IgD-negative memory B cell (primary cell): ENCODE measurements at regions not wholly inside any gene's neighbourhood (a gene's known extent, or its start where the extent isn't known, plus 50 kb on each side); places are given as distances from the start of the nearest gene placed in this dataset.
A peak's percentile ranks its signal among the peaks of the same experiment; 100 is the strongest.
"Not testable (repeated sequence)": the region's sequence is repeated elsewhere in the genome, so short reads cannot be mapped to it uniquely, and the experiment has no call there.

Source experiments
- H3K27ac Mint-ChIP-seq, 3 donors: one replicate each; pipeline ENCODE4 v1.8.0; 2020 to 2022; ENCODE audit warnings: mild to moderate bottlenecking in 3 of 3, mixed read lengths in 3 of 3, moderate library complexity in 1 of 3
- H3K27me3 Mint-ChIP-seq: one replicate; pipeline ENCODE4 v1.8.0; 2021; ENCODE audit warnings: mixed read lengths
- H3K36me3 Mint-ChIP-seq: one replicate; pipeline ENCODE4 v1.8.0; 2020; ENCODE audit warnings: mild to moderate bottlenecking, mixed read lengths
- H3K4me1 Mint-ChIP-seq, 3 donors: one replicate each; pipeline ENCODE4 v1.8.0; 2020 to 2022; ENCODE audit warnings: mixed read lengths in 3 of 3, mild to moderate bottlenecking in 1 of 3
- H3K4me3 Mint-ChIP-seq, 4 donors: one replicate each; pipeline ENCODE4 v1.8.0; 2020 to 2022; ENCODE audit warnings: mild to moderate bottlenecking in 4 of 4, mixed read lengths in 4 of 4, moderate library complexity in 3 of 4
- H3K9me3 Mint-ChIP-seq, 3 donors: one replicate each; pipeline ENCODE4 v1.8.0; 2020 to 2021; ENCODE audit warnings: mixed read lengths in 3 of 3, mild to moderate bottlenecking in 1 of 3

DNA sequence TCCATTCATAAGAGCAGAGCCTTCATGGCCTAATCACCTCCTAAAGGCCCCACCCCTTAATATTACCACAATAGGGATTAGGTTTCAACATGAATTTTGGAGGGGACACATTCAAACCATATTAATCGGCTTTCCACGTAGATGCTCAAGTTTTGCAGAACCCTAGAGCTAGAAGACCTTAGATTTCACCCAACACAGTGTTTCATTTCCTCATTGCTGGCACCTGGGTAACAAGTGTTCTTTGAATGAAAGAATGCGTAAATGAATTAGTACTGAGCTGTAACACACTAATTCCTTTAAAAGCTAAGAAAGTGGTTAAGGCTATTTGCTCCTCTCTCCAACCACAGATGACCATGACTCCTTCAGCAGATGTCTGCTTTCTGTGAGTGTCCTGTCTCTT, 252.5 kb downstream of the SMAD2 start:
- H3K27ac Mint-ChIP-seq, result no peak overlapping the region

DNA sequence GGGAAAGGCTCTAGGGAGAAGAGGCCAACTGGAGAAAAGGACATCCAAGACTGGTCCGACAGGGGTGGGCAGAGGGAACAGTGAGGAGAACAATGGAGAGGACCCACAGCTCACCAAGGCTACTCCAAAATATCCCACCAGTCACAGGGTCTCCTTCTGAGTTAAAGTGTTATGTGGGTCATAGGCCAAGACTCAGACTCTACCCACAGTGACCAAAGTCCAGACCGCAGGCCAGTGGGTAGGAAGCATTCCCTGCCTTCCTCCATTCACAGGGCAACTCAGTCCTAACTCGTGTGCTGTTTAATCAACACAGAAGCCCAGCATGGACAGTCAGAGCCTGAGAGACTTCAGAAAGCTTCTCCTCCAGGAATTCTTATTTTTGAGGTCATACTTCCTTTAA, 260.6 kb downstream of the SMAD2 start:
- peaks cover 1% of the 10 kb centered on the region for H3K27me3 Mint-ChIP-seq
- H3K4me3 Mint-ChIP-seq, result no peak overlapping the region
- H3K36me3 Mint-ChIP-seq, result no peaks in the 10 kb centered on the region
- no peaks in the 10 kb centered on the region for H3K4me1 Mint-ChIP-seq
- peaks cover 0 to 2% (median 0%) of the 10 kb centered on the region in 3 donors for H3K9me3 Mint-ChIP-seq
- no peak overlapping the region for H3K27ac Mint-ChIP-seq

More for the DNA sequence above, 252.5 kb downstream of the SMAD2 start:
- Mint-ChIP-seq H3K4me1 (peaks cover 19 to 46% (median 43%) of the 10 kb centered on the region in 3 donors), H3K27me3 (no peaks in the 10 kb centered on the region), H3K9me3 (no peaks in the 10 kb centered on the region), H3K4me3 (peak overlapping the region in 2 of 4 donors; percentile 6 to 47), H3K36me3 (no peaks in the 10 kb centered on the region)

DNA sequence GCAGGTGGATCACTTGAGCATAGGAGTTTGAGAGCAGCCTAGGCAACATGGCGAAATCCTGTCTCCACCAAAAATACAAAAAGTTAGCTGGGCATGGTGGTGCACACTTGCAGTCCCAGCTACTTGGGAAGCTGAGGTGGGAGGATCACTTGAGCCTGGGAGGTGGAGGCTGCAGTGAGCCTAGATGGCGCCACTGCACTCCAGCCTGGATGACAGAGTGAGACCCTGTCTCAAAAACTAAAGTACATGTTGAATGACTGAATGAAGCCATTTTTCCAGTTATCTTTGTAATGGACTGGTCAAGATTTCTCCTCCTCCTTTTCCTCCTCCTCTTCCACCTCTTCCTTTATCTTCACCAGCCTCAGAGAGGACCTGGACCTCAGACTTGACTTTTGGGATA, 272.0 kb downstream of the SMAD2 start:
- no peak overlapping the region for H3K4me3 Mint-ChIP-seq
- peaks cover 3 to 6% (median 5%) of the 10 kb centered on the region in 3 donors for H3K9me3 Mint-ChIP-seq
- peaks cover 4% of the 10 kb centered on the region for H3K27me3 Mint-ChIP-seq
- no peaks in the 10 kb centered on the region for H3K36me3 Mint-ChIP-seq
- H3K4me1 Mint-ChIP-seq, result peaks cover 0 to 3% (median 0%) of the 10 kb centered on the region in 3 donors
- H3K27ac Mint-ChIP-seq, result no peak overlapping the region

DNA sequence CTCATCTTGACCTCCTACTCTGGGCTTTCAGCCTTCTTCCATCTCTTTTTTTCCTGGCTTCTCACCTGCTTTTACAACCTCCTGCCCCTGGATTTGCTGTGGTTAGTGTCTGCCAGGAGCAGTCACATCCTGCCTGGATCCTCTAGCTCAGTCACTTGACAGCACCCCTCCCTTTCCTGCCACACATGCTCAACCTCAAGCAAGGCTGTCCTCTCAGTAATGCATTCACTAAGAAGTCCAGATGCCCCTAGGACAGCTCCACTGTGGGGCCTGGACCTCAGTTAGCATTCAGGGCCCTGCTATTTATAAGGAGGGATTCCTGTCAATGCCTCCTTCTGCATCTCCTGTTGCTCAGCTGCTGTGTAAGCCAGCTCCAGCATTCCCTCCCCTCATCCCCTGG, 275.5 kb downstream of the SMAD2 start:
- Mint-ChIP-seq H3K4me1 (peaks cover 0 to 1% (median 0%) of the 10 kb centered on the region in 3 donors), H3K9me3 (peaks cover 3 to 4% (median 4%) of the 10 kb centered on the region in 3 donors), H3K27ac (no peak overlapping the region), H3K27me3 (peaks cover 4% of the 10 kb centered on the region), H3K36me3 (no peaks in the 10 kb centered on the region), H3K4me3 (no peak overlapping the region)

DNA sequence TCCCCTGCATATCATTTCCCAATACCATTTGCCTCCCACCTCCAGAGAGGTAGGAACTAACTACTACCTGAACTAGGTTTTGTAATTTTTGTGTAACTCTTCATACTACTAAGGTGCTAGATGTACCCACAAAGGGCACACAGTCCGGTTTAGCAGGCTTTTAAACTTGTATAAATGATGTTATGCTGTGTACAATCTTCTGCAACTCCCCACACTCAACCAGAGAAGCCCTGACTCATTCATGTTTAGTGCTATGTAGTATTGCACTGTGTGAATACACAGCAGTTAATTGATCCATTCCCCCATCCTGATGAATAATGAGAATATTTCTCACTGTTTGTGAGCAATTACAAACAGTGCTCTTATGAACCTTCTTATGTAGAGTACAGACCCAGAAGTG, 285.6 kb downstream of the SMAD2 start:
- no peaks in the 10 kb centered on the region for H3K36me3 Mint-ChIP-seq

DNA sequence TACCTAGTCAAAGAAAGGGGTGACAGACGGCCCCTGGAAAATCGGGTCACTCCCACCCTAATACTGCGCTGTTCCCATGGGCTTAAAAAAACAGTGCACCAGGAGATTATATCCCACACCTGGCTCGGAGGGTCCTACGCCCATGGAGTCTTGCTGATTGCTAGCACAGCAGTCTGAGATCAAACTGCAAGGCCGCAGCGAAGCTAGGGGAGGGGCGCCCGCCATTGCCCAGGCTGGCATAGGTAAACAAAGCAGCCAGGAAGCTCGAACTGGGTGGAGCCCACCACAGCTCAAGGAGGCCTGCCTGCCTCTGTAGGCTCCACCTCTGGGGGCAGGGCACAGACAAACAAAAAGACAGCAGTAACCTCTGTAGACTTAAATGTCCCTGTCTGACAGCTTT, 292.9 kb downstream of the SMAD2 start:
- H3K27me3 Mint-ChIP-seq, H3K27ac Mint-ChIP-seq, H3K4me1 Mint-ChIP-seq, H3K9me3 Mint-ChIP-seq, H3K36me3 Mint-ChIP-seq: not testable (repeated sequence)
- H3K4me3 Mint-ChIP-seq, result peak overlapping the region in 1 of 4 donors; percentile 1

More for the DNA sequence above, 285.6 kb downstream of the SMAD2 start:
- H3K27ac Mint-ChIP-seq, result peak overlapping the region in 1 of 3 donors; percentile 55
- H3K4me1 Mint-ChIP-seq, result peaks cover 0 to 6% (median 5%) of the 10 kb centered on the region in 3 donors
- H3K27me3 Mint-ChIP-seq, result no peaks in the 10 kb centered on the region
- H3K9me3 Mint-ChIP-seq, result no peaks in the 10 kb centered on the region
- no peak overlapping the region for H3K4me3 Mint-ChIP-seq

DNA sequence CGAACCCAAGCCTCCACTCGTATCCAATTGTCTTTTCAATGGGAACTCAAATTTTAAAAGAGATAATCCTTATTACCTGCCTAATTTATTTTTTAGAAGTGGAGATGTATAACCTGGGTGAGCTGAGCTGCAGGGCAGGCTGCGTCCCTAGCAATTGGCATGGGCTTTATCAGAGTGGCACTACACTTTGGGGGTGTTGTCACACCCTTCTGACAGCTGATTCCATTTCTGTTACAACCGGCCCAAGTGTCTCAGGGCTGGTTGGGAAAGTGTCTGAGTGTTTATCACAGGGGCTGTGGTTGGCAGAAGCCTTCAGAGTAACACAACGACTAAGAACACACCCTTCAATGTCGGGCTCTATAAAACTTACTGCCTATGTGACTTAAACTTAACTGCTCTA, 295.0 kb downstream of the SMAD2 start:
- no peaks in the 10 kb centered on the region for H3K36me3 Mint-ChIP-seq
- H3K9me3 Mint-ChIP-seq, result peaks cover 0 to 4% (median 0%) of the 10 kb centered on the region in 3 donors
- H3K27me3 Mint-ChIP-seq, result peaks cover 3% of the 10 kb centered on the region
- peaks cover 0 to 2% (median 0%) of the 10 kb centered on the region in 3 donors for H3K4me1 Mint-ChIP-seq
- no peak overlapping the region for H3K27ac Mint-ChIP-seq
- no peak overlapping the region for H3K4me3 Mint-ChIP-seq

DNA sequence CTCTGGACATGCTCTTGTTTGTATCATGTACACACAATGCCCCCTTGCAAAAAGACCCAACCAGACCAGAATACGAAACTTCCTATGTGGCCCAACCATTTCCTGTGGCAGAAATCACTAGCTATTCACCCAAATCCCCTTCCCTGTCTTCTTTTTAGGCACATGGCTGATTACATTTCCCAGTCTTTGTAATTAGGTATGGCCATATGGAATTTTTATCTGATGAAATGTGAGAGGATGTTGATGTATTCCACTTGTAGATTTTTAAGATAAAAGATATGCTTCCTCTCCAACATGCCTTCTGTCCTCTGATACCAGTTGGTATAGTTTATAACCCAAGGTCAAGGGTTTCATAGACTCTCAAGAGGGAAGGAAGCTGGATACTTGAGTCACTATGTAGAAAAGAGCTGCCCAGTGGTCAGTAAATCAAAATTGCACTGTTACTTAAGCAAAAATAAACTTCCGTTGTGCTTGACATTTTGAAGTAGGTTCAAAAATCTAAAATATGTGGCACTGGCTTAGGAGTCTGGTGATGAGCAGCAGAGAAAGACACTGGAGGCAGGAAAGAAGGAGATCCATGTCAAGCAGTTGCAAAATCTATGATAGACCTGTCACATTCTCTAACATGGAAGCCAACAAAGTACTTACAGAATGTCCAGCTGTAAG, 297.4 kb downstream of the SMAD2 start:
- Mint-ChIP-seq H3K4me1 (peaks cover 0 to 2% (median 0%) of the 10 kb centered on the region in 3 donors), H3K27me3 (peaks cover 3% of the 10 kb centered on the region), H3K36me3 (no peaks in the 10 kb centered on the region), H3K4me3 (no peak overlapping the region), H3K9me3 (peaks cover 0 to 6% (median 0%) of the 10 kb centered on the region in 3 donors), H3K27ac (peak overlapping the region in 1 of 3 donors; percentile 32)

DNA sequence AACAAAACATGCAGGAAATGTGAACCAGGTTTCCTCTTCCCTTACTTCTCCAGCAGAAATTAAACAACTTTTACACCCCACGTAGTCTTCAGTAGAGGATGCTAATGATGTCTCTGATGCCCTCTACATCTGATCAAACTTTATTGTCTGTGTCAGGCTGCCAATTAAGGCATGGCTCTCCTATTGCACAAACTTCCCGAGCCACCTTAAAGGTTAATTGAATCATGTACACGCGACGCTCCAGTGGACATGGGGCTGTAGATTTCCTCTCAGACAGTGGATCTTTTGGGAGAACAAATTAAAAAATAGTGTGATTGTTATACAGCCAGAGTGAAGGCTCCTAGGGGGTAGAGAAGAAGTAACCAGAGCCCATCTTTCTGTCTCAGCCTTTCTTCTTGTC, 301.6 kb downstream of the SMAD2 start:
- Mint-ChIP-seq H3K4me3 (no peak overlapping the region), H3K36me3 (no peaks in the 10 kb centered on the region), H3K27ac (no peak overlapping the region), H3K4me1 (peaks cover 0 to 2% (median 0%) of the 10 kb centered on the region in 3 donors), H3K27me3 (peaks cover 2% of the 10 kb centered on the region), H3K9me3 (peaks cover 0 to 2% (median 0%) of the 10 kb centered on the region in 3 donors)

DNA sequence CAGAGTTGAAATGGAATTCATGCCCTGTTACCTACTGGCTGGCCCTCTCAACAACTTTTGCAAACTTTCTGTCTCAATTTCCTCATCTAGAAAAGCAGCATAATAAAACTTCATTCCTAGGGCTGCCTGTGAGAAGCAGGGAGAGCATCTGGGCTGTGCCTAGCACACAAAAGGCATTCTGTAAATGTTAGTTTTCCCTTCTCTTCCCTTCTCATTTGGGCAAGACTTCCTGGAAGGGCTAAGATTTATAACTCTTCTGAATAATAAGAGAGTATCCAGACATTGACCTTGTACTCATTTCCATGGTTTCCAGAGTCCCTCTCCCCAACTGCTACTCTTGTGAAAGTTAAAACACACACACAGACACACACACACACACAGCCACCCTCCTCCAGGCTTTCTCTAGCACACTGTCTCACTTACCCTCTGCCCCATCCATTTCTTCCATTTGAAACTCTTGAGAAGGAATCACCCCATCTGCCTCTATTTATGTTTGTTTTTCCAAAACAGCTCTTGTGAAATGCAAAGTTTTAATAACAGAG, 302.1 kb downstream of the SMAD2 start:
- Mint-ChIP-seq H3K36me3 (no peaks in the 10 kb centered on the region), H3K9me3 (peaks cover 0 to 2% (median 0%) of the 10 kb centered on the region in 3 donors), H3K4me1 (peaks cover 0 to 2% (median 0%) of the 10 kb centered on the region in 3 donors), H3K4me3 (no peak overlapping the region), H3K27ac (no peak overlapping the region), H3K27me3 (peaks cover 2% of the 10 kb centered on the region)

DNA sequence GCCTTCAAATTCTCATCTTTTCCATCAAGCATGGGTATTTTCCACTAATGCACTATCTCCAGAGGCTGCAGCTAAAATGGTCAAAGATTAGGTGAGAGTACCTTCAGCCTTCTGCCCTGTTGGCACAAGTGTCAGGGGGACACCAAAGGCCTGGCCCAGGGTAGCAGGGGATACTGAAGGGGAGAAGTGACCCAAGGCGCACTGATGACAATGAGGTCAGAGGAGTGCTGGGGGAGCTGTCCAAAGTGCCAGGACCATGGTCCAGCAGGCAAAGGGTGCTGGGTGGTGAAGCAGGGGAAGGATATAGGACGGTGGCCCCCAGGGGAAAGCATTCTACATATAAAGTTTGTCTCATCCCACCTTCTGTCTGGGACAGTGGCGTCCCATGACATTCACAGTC, 303.4 kb downstream of the SMAD2 start:
- Mint-ChIP-seq H3K4me3 (no peak overlapping the region), H3K36me3 (no peaks in the 10 kb centered on the region), H3K27me3 (peaks cover 1% of the 10 kb centered on the region), H3K4me1 (no peaks in the 10 kb centered on the region), H3K27ac (no peak overlapping the region), H3K9me3 (peaks cover 0 to 2% (median 0%) of the 10 kb centered on the region in 3 donors)

DNA sequence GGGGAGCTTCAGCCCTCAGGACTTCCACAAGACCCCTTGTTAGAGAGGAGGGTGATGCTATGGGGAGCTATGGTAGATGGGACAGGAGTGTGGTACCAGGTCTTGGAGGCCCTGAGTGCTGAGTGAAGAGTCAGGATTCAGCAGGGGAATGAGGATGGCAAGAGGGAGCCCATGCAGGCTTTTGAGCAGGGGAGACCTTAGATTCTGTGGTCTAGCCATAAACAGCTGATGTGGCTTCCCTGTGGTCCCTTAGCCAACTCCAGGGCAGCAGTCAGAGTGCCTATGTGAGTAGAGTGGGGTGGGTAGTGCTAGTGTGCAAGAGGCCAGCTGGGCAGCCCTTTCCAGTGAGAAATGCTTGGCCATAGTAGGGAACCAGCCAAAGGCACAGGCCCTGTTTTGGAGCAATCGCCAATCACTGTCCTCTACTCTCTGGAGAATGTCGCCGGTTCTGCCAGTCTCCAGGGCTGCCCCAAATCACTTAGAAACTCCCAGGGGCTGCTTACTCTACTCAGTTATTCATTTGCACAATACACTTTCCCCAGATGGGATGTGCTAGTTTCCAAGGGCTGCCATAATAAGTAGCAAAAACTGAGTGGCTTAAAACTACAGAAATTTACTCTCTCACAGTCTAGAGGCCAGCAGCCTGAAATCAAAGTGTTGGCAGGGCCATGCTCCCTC, 310.5 kb downstream of the SMAD2 start:
- Mint-ChIP-seq H3K27me3 (peaks cover 1% of the 10 kb centered on the region), H3K36me3 (no peaks in the 10 kb centered on the region), H3K4me1 (no peaks in the 10 kb centered on the region), H3K9me3 (no peaks in the 10 kb centered on the region), H3K4me3 (no peak overlapping the region), H3K27ac (no peak overlapping the region)

DNA sequence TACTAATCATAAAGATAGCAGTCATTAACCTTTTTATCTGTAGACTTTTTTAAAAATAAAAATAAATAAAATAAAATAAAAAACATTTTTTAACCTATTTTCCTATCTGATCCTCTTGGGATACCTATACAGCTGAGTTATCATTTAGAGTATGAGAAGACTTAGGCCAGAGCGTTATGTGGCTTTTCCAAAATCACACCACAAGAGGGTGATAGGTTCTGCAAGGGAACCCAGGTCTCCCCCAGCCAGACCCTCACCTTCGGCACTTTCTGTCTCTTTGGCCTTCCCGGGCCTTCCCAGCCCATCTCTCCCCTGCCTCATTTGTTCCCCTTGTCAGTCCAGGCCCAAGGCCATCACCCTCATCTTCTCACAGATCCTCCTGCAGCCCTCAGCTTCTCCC, 311.7 kb downstream of the SMAD2 start:
- H3K4me1 Mint-ChIP-seq, result no peaks in the 10 kb centered on the region
- no peak overlapping the region for H3K27ac Mint-ChIP-seq
- H3K4me3 Mint-ChIP-seq, result no peak overlapping the region
- no peaks in the 10 kb centered on the region for H3K36me3 Mint-ChIP-seq
- no peaks in the 10 kb centered on the region for H3K27me3 Mint-ChIP-seq
- no peaks in the 10 kb centered on the region for H3K9me3 Mint-ChIP-seq

DNA sequence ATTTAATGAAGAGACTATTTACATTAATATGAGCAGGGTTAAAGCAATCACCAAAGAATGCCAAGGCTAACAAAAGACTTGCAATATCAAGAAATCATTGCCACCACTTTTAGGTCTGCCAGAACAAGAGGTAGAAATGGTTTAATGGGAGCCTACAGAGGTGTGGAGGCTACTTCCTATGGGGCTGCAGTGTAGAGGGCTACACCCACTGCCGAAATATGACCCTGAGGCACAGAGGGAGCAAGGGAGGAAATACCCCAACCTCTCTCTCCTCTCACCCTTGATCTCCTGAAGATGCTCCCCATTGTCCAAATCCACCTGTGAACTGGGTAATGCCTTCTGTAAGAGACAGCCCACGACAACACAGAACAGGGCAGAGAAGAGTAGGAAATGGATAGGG, 315.4 kb downstream of the SMAD2 start:
- Mint-ChIP-seq H3K27ac (no peak overlapping the region), H3K4me3 (no peak overlapping the region), H3K36me3 (no peaks in the 10 kb centered on the region), H3K27me3 (no peaks in the 10 kb centered on the region), H3K9me3 (peaks cover 0 to 9% (median 0%) of the 10 kb centered on the region in 3 donors), H3K4me1 (no peaks in the 10 kb centered on the region)

DNA sequence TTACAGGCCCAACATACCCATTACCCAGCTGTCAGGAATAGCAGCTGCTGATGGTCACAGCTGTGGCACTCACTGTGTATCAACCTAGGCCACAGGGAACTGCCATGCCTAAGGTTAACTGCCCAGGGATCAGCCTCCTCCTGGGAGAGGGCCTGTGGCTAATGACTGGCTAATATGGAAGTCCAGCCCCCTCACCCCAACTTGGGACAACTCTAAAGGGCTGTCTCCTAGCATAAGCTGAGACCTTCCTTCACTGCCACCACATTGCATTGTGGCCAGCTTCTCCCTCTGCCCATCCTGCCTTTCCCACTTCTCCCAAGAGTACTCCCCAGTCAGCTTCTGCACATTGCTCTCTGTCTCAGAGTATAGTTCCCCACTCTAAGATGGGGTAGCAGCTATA, 316.5 kb downstream of the SMAD2 start:
- Mint-ChIP-seq H3K27ac (no peak overlapping the region), H3K4me3 (no peak overlapping the region), H3K9me3 (peaks cover 0 to 9% (median 0%) of the 10 kb centered on the region in 3 donors), H3K27me3 (no peaks in the 10 kb centered on the region), H3K36me3 (no peaks in the 10 kb centered on the region), H3K4me1 (no peaks in the 10 kb centered on the region)
